ENCODE measurements at regions not wholly inside any gene's neighbourhood (a gene's known extent, or its start where the extent isn't known, plus 50 kb on each side); places are given as distances from the start of the nearest gene placed in this dataset.

DNA sequence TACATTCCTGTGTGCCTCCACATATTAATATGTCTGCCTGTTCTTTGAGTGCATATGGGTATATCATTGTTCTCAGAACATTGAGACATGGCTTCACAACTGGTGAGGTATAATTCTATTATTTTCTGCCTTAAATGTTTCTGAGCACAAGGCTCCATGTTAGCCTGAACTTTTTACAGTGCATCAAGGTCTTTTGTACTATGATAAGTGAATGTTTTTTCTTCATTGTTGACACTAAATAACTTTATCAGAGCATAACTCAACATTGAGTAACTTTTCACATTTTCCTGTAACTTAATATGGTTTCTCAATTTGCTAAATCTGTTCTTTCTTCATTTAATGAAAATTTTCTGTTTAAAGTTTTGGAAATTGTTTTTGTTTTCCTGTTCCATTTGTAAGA, 262.9 kb downstream of the HNMT start:
- TF ChIP-seq POLR2AphosphoS5 (IDR thresholded peaks at IDR 0.05), result no peak
- TF ChIP-seq, protein P1, sequence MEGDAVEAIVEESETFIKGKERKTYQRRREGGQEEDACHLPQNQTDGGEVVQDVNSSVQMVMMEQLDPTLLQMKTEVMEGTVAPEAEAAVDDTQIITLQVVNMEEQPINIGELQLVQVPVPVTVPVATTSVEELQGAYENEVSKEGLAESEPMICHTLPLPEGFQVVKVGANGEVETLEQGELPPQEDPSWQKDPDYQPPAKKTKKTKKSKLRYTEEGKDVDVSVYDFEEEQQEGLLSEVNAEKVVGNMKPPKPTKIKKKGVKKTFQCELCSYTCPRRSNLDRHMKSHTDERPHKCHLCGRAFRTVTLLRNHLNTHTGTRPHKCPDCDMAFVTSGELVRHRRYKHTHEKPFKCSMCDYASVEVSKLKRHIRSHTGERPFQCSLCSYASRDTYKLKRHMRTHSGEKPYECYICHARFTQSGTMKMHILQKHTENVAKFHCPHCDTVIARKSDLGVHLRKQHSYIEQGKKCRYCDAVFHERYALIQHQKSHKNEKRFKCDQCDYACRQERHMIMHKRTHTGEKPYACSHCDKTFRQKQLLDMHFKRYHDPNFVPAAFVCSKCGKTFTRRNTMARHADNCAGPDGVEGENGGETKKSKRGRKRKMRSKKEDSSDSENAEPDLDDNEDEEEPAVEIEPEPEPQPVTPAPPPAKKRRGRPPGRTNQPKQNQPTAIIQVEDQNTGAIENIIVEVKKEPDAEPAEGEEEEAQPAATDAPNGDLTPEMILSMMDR (IDR thresholded peaks at IDR 0.05), result no peak

All from breast epithelium (tissue), 3 donors.